Small intestine (tissue), 7 donors: ENCODE measurements at regions not wholly inside any gene's neighbourhood (a gene's known extent, or its start where the extent isn't known, plus 50 kb on each side); places are given as distances from the start of the nearest gene placed in this dataset.

Experiments
- DNase-seq, 2 donors: peaks; one replicate each; pipeline versions ENCODE4 v3.0.0 to v3.0.0-alpha.2; 2013
- FAIRE-seq: peaks from 2 replicates; lab custom pipeline; 2012; peaks lifted over from hg19 to GRCh38; lab: Jason Lieb, UNC
- H3K27ac ChIP-seq, 3 donors: one replicate each; pipeline ENCODE4 v1.5.1; 2013; ENCODE audit warnings: low read length in 2 of 3, mild to moderate bottlenecking in 2 of 3, control low read depth in 1 of 3, inconsistent platforms in 1 of 3, low read depth in 1 of 3, moderate library complexity in 1 of 3
- H3K27me3 ChIP-seq, 3 donors: one replicate each; pipeline ENCODE4 v1.6.1; 2013; ENCODE audit warnings: low read length in 3 of 3, inconsistent platforms in 1 of 3; ENCODE audit not compliant: control insufficient read depth in 3 of 3, insufficient read depth in 3 of 3
- H3K36me3 ChIP-seq, 3 donors: one replicate each; pipeline ENCODE4 v1.6.1; 2013; ENCODE audit warnings: low read length in 3 of 3, inconsistent platforms in 1 of 3, low read depth in 1 of 3, mild to moderate bottlenecking in 1 of 3, moderate library complexity in 1 of 3; ENCODE audit not compliant: control insufficient read depth in 3 of 3, insufficient read depth in 2 of 3
- H3K4me1 ChIP-seq, 3 donors: one replicate each; pipeline ENCODE4 v1.6.1; 2013; ENCODE audit warnings: low read length in 2 of 3, inconsistent platforms in 1 of 3, low read depth in 1 of 3, mild to moderate bottlenecking in 1 of 3, moderate library complexity in 1 of 3; ENCODE audit not compliant: control insufficient read depth in 3 of 3, insufficient read depth in 2 of 3
- H3K4me3 ChIP-seq, 3 donors: one replicate each; pipeline ENCODE4 v1.5.1; 2013; ENCODE audit warnings: low read length in 3 of 3, control low read depth in 1 of 3, inconsistent platforms in 1 of 3, low read depth in 1 of 3, mild to moderate bottlenecking in 1 of 3, moderate library complexity in 1 of 3
- H3K9me3 ChIP-seq, 2 donors: one replicate each; pipeline ENCODE4 v1.6.1; 2013; ENCODE audit warnings: low read depth in 1 of 2, low read length in 1 of 2; ENCODE audit not compliant: control insufficient read depth in 2 of 2, insufficient read depth in 1 of 2
- WGBS, 3 donors: extraction: QIAGEN DNeasy Blood & Tissue Kit; methylation state at CpG; one replicate each; pipeline ENCODE4 v1.1.7; 2013; 5-methylcytosine and 5-hydroxymethylcytosine counted together
- donor health status: healthy with polysubstance abuse.
- donor health status: control.
- donor health status: control.
- donor health status: Bipolar disorder and iron deficiency.
- donor health status: healthy.

DNA sequence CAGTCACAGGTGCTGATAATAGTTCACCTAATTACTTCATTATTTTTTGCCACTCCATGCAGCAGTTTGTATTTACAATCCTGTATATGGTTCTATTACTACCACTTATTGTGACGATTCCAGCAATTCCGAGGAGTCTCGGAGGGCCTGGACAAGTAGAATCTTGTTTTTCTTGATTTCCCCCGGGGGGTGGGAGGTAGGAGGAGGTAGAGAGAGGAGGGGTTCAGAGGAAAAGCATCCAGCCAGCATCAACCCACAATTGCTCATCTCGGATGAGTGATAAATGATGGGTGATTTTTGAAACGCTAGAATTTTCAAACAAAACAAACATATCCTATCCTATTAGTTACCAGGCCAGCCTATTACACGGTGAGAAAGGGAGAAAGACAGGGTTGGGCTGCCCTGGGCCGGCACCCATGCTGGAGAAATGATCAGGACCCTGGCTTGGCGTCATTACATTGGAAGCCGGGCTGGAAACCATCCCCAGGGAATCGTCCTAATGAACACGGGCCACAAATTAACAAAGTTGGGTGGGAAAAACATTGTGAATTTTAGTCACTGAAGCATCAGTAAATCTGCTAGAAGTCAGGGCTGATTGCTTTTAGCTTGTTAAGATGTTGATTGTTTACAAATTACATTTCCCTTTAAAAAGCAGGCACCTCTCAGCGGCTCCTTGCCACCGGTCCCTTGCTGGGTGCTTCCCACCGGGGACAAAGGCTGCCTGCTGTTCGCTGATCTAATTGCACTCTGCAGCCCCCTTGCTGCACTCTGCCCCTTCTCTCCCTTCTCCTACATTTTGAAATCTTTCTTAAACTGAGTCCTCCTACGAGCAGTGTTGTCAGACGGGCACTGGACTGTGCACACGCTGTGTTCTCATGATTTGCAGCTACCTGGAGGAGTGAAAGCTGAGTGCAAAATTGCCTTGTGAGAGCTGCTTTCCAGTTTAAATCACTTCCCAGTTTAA, 95.5 kb downstream of the FAM204A start:
- WGBS, 3 donors, result 22 to 29% (median 24%) methylated on average over 19 of the region's 19 CpGs
- H3K27me3 ChIP-seq, result peaks cover 0 to 45% (median 2%) of the 10 kb centered on the region in 3 donors
- no peak for DNase-seq

DNA sequence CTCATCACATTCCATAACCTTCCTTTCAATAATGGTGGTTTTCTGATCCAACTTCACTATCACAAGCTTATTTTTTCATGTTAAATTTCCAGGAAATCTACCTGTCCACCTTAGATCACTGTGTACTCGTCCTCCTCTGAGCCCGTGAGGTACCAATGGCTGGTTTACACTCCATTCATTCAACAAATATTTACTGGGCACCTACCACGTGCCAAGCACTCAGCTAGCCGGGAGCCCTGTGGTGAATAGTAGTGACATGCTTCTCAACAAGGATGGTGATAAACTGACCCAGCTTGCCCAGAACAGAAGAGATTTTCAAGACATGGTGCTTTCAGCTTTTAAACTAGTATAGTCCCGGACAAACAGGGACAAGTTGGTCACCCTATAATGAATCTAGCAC, 98.2 kb downstream of the FAM204A start:
- FAIRE-seq (no peak), DNase-seq (no peak)
- Histone ChIP-seq H3K4me3 (no peak overlapping the region), H3K27ac (no peak overlapping the region), H3K27me3 (peaks cover 0 to 45% (median 2%) of the 10 kb centered on the region in 3 donors), H3K36me3 (no peaks in the 10 kb centered on the region), H3K4me1 (no peaks in the 10 kb centered on the region), H3K9me3 (no peaks in the 10 kb centered on the region)
- 29 to 65% (median 47%) methylated on average over 5 of the region's 5 CpGs for WGBS, 3 donors

More for the DNA sequence above, 95.5 kb downstream of the FAM204A start:
- Histone ChIP-seq H3K4me3 (no peak overlapping the region), H3K36me3 (no peaks in the 10 kb centered on the region), H3K4me1 (no peaks in the 10 kb centered on the region), H3K27ac (no peak overlapping the region), H3K9me3 (no peaks in the 10 kb centered on the region)
- no peak for FAIRE-seq

- H3K27ac ChIP-seq, result no peak overlapping the region
- H3K4me1 ChIP-seq, result no peaks in the 10 kb centered on the region
- H3K36me3 ChIP-seq, result no peaks in the 10 kb centered on the region
- DNase-seq (peak; percentile 75 to 87), FAIRE-seq (no peak)
- H3K9me3 ChIP-seq, result no peaks in the 10 kb centered on the region
- no peak overlapping the region for H3K4me3 ChIP-seq
- peaks cover 0 to 36% (median 2%) of the 10 kb centered on the region in 3 donors for H3K27me3 ChIP-seq
- WGBS, 3 donors, result 25 to 27% (median 27%) methylated on average over 26 of the region's 26 CpGs
These were observed 100.6 kb downstream of the FAM204A start for GRCh38 chr10:118241229-118242137.

DNA sequence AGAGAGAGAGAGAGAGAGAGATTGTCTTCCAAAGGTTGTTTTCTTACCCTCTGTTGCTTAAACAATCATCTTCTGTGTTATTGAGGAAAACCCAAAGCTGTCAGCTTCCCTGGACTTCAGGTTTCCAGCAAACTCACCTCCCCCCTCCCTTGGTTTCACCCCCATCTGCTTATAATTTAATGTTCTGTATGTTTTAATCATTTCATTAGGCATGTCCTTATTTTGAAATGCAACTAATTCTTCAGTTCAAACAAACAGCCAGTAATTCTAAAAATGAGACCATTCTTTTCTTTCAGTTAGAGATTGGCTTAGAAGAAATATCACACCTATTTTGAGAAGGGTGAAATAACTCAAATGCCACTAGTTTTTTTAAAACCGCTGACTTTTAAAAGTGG, 102.9 kb downstream of the FAM204A start:
- DNase-seq (no peak), FAIRE-seq (no peak)
- WGBS, 3 donors, result 69 to 81% (median 73%) methylated on average over 1 of the region's 1 CpG

DNA sequence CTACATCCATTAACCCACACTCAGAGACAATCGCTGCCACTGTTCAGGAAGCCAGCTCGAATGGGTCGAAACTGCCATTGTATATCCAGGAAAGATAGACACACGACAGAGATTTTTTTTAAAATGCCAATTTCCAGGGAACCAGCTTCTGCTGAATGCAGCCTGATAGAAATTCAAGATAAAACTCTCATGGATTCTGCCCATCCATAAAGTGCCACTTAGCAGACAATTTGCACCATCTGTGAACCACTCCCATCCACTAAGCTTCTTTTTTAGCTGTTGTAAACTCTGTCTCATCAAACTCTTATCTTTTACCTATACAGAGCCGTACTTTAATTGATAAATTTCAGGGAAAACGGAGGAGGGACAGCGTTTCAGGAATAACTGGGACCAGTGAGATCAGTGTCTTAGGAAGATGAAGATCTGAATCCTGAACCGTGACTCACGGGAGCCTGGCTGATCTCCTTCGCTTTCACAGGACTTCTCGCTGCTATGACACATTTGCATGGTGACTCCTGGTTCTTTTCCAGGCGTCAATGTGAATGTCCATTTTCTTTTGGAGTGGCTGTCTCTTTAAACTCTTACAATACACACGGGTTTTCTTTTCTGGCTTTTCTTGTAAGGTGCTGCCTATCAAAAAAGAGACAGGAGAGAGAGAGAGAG, 103.4 kb downstream of the FAM204A start:
- peaks cover 0 to 2% of the 10 kb centered on the region in 2 donors for H3K9me3 ChIP-seq
- peaks cover 0 to 12% (median 2%) of the 10 kb centered on the region in 3 donors for H3K27me3 ChIP-seq
- H3K27ac ChIP-seq, result no peak overlapping the region
- no peak overlapping the region for H3K4me3 ChIP-seq
- FAIRE-seq, result no peak
- WGBS, 3 donors, result 20 to 41% (median 24%) methylated on average over 13 of the region's 13 CpGs
- no peaks in the 10 kb centered on the region for H3K4me1 ChIP-seq
- H3K36me3 ChIP-seq, result no peaks in the 10 kb centered on the region
- peak; percentile 8 to 10 for DNase-seq

More for the DNA sequence above, 102.9 kb downstream of the FAM204A start:
- Histone ChIP-seq H3K9me3 (no peaks in the 10 kb centered on the region), H3K4me3 (no peak overlapping the region), H3K4me1 (no peaks in the 10 kb centered on the region), H3K36me3 (no peaks in the 10 kb centered on the region), H3K27ac (no peak overlapping the region), H3K27me3 (peaks cover 0 to 17% (median 2%) of the 10 kb centered on the region in 3 donors)

GRCh38 chr10:118237930-118238329, 104.2 kb downstream of the FAM204A start:
- no peak for DNase-seq
- WGBS, 3 donors, result 74 to 79% (median 77%) methylated on average over 5 of the region's 5 CpGs
- no peaks in the 10 kb centered on the region for H3K4me1 ChIP-seq
- H3K27ac ChIP-seq, result no peak overlapping the region
- peaks cover 0 to 4% (median 2%) of the 10 kb centered on the region in 3 donors for H3K27me3 ChIP-seq
- H3K9me3 ChIP-seq, result peaks cover 0 to 8% of the 10 kb centered on the region in 2 donors
- H3K4me3 ChIP-seq, result no peak overlapping the region
- no peaks in the 10 kb centered on the region for H3K36me3 ChIP-seq
- no peak for FAIRE-seq

DNA sequence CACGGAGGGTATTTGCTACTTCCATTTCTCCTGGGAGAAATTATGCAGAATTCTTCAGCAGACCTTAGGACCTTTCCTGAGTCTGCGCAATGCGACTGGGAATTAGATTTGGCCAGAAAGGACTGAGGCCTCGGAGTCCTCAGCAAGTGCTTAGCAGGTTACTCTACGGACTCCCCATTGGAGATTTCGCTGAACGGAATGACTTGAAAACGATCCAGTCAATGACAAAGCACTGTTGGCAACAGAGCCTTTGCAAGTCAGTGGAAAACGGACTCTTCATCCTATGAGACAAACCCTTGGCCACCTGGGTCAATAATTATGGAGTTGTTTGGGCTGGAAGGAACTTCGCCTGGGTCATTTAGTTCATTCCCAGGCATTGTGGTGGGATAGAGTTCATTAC, 107.4 kb downstream of the FAM204A start:
- H3K27ac ChIP-seq, result no peak overlapping the region
- no peaks in the 10 kb centered on the region for H3K4me1 ChIP-seq
- no peak for FAIRE-seq
- DNase-seq, result no peak
- WGBS, 3 donors, result 71 to 77% (median 75%) methylated on average over 10 of the region's 10 CpGs
- peaks cover 0 to 8% of the 10 kb centered on the region in 2 donors for H3K9me3 ChIP-seq
- H3K27me3 ChIP-seq, result peaks cover 0 to 2% (median 0%) of the 10 kb centered on the region in 3 donors
- no peak overlapping the region for H3K4me3 ChIP-seq
- H3K36me3 ChIP-seq, result no peaks in the 10 kb centered on the region
